OCI-LY1 (cell line): ENCODE measurements at regions not wholly inside any gene's neighbourhood (a gene's known extent, or its start where the extent isn't known, plus 50 kb on each side); places are given as distances from the start of the nearest gene placed in this dataset.

Experiments
- H2AFZ ChIP-seq: fragments of 200-600 bp; sonication (generic), shearing (Covaris generic); 2 replicates; pipeline ENCODE4 v1.6.0; 2014; ENCODE audit warnings: antibody characterized with exemption, mild to moderate bottlenecking, low read length
- H3F3A ChIP-seq: fragments of 200-600 bp; sonication (generic), shearing (Covaris generic); 2 replicates; pipeline ENCODE4 v1.6.0; 2014; ENCODE audit warnings: mild to moderate bottlenecking, antibody characterized with exemption, low read length, moderate library complexity; ENCODE audit not compliant: insufficient read depth
- H3K27ac ChIP-seq: fragments of 200-600 bp; sonication (generic); 2 replicates; pipeline ENCODE4 v1.5.1; 2014; ENCODE audit warnings: low read length, mixed run types, mild to moderate bottlenecking, low read depth; ENCODE audit not compliant: poor library complexity, severe bottlenecking
- H3K27me3 ChIP-seq: fragments of 200-600 bp; sonication (generic); 2 replicates; pipeline ENCODE4 v1.6.0; 2014; ENCODE audit warnings: antibody characterized with exemption, mild to moderate bottlenecking, low read length, moderate library complexity; ENCODE audit not compliant: insufficient read depth
- H3K36me3 ChIP-seq: fragments of 200-600 bp; sonication (generic); 2 replicates; pipeline ENCODE4 v1.6.1; 2014; ENCODE audit warnings: mild to moderate bottlenecking, antibody characterized with exemption, low read length, moderate library complexity, mixed read lengths; ENCODE audit not compliant: insufficient read depth
- H3K4me1 ChIP-seq: fragments of 200-600 bp; sonication (generic); 2 replicates; pipeline ENCODE4 v1.5.1; 2014; ENCODE audit warnings: mild to moderate bottlenecking, low read length, moderate library complexity; ENCODE audit not compliant: insufficient read depth, severe bottlenecking
- H3K4me2 ChIP-seq: fragments of 200-600 bp; sonication (generic), shearing (Covaris generic); 2 replicates; pipeline ENCODE4 v1.6.1; 2014; ENCODE audit warnings: low read length
- H3K4me3 ChIP-seq: fragments of 200-600 bp; sonication (generic); 2 replicates; pipeline ENCODE4 v1.5.1; 2014; ENCODE audit warnings: low read length, low read depth, mild to moderate bottlenecking, mixed read lengths; ENCODE audit not compliant: poor library complexity, severe bottlenecking
- H3K79me2 ChIP-seq: fragments of 200-600 bp; shearing (Covaris generic); 2 replicates; pipeline ENCODE4 v1.6.1; 2016; ENCODE audit warnings: mixed run types, low read length, mixed read lengths; ENCODE audit not compliant: insufficient read depth
- H3K9ac ChIP-seq: fragments of 200-600 bp; sonication (generic), shearing (Covaris generic); 2 replicates; pipeline ENCODE4 v1.6.1; 2014; ENCODE audit warnings: mild to moderate bottlenecking, low read length, mixed read lengths
- H3K9me2 ChIP-seq: fragments of 200-600 bp; sonication (generic), shearing (Covaris generic); 2 replicates; pipeline ENCODE4 v1.6.1; 2014; ENCODE audit warnings: low read depth, mild to moderate bottlenecking, low read length, mixed read lengths
- H3K9me3 ChIP-seq: fragments of 200-600 bp; shearing (Covaris generic); 2 replicates; pipeline ENCODE4 v1.6.1; 2014; ENCODE audit warnings: low read length, mixed read lengths
- H4K20me1 ChIP-seq: fragments of 200-600 bp; sonication (generic), shearing (Covaris generic); 2 replicates; pipeline ENCODE4 v1.6.0; 2016; ENCODE audit warnings: mild to moderate bottlenecking, low read length; ENCODE audit not compliant: insufficient read depth
- EZH2 ChIP-seq: fragments of 200-600 bp; sonication (generic), shearing (Covaris generic); IDR thresholded peaks from 2 replicates; pipeline ENCODE4 v1.8.0; 2017; ENCODE audit warnings: borderline replicate concordance, mixed run types, mild to moderate bottlenecking, antibody characterized with exemption, low read length, moderate library complexity, mixed read lengths
- TF ChIP-seq, protein P1 (sequence below): fragments of 200-600 bp; sonication (generic), shearing (Covaris generic); IDR thresholded peaks from 2 replicates; pipeline ENCODE4 v1.5.1; 2017; ENCODE audit warnings: mild to moderate bottlenecking, antibody characterized with exemption, low read length, moderate library complexity, mixed read lengths

DNA sequence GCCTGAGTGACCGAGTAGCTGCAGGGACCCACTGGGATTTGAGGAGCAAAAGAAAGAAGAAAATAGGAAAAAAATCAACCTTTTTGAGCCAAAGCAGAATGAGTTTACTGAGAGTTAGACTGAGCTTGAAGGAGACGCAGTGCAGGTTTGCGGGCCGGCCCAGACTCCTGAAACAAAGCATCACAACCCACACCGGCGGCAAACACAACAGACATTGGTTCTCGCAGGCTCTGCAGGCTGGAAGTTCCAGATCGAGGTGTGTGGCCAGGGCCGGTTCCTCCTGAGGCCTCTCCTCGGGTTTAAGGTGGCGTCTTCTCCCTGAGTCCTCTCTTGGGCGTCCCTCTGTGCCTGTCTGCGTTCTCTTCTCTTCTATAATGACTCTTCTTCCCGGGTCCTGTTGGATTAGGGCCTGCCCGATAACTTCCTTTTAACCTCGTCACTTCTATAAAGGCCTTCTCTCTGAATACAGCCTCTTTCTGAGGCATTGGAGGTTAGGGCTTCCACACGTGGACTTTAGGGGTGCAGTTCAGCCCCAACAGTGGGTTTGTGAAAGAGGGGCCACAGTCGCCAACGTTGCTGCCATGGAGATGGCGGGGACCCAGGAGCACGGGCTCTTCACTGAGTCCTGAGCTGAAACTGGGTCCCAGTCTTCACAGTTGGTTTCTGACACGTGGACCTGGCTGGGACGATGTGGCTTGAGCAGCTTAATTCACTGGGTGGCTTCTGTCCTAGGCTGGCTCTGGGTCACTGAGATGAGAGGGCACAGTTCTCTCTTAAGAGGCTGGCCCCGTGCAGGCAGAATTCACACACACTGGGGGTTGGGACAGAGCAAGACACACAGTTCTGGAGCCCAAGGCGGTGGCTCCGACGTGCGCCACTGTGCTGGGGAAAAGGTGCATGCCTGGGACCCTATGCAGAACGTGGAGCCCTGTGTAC lies 1047.7 kb downstream of the BRD1 start:
- no peak overlapping the region for H3K4me2 ChIP-seq
- no peak overlapping the region for H3K27ac ChIP-seq
- peaks cover 4% of the 10 kb centered on the region; the same call in 1 of the 2 replicates for H3K9me3 ChIP-seq
- no peaks in the 10 kb centered on the region for H3K9me2 ChIP-seq
- H3K36me3 ChIP-seq: no peaks in the 10 kb centered on the region; the same call in 1 of the 2 replicates
- no peaks in the 10 kb centered on the region for H3K79me2 ChIP-seq
- H3K9ac ChIP-seq: no peak overlapping the region
- H3K27me3 ChIP-seq: no peaks in the 10 kb centered on the region
- no peaks in the 10 kb centered on the region for H3K4me1 ChIP-seq
- no peaks in the 10 kb centered on the region for H4K20me1 ChIP-seq
- H3K4me3 ChIP-seq: no peak overlapping the region
- no peaks in the 10 kb centered on the region for H3F3A ChIP-seq
- H2AFZ ChIP-seq: no peak overlapping the region
- TF ChIP-seq EZH2: no peak
- TF ChIP-seq, protein P1, sequence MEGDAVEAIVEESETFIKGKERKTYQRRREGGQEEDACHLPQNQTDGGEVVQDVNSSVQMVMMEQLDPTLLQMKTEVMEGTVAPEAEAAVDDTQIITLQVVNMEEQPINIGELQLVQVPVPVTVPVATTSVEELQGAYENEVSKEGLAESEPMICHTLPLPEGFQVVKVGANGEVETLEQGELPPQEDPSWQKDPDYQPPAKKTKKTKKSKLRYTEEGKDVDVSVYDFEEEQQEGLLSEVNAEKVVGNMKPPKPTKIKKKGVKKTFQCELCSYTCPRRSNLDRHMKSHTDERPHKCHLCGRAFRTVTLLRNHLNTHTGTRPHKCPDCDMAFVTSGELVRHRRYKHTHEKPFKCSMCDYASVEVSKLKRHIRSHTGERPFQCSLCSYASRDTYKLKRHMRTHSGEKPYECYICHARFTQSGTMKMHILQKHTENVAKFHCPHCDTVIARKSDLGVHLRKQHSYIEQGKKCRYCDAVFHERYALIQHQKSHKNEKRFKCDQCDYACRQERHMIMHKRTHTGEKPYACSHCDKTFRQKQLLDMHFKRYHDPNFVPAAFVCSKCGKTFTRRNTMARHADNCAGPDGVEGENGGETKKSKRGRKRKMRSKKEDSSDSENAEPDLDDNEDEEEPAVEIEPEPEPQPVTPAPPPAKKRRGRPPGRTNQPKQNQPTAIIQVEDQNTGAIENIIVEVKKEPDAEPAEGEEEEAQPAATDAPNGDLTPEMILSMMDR: no peak

DNA sequence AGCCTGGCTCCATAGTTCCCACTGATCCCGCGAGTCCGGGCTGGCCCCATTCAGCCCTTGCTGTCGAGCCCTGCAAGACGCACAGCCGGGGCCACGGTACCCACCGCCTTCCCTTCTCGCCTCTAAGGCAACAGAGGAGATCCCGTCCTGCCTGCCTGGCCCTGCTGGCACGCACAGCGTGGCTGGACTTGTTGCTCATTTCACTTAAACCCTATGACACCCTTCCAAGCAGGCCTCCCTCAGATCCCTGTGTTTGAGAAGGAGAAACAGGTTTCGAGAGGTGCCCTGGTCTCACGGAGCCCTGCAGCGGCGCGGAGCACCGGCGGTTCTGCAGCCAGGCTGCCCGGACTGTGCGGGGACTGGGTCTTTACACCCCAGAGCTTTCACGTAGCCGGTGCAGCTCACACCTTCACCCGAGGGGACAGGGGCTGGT lies 1048.4 kb downstream of the BRD1 start:
- no peak overlapping the region for H3K4me3 ChIP-seq
- H3K9me2 ChIP-seq: no peaks in the 10 kb centered on the region
- no peaks in the 10 kb centered on the region for H3F3A ChIP-seq
- no peak overlapping the region for H3K27ac ChIP-seq
- TF ChIP-seq EZH2: no peak
- TF ChIP-seq, protein P1: no peak
- no peak overlapping the region for H2AFZ ChIP-seq
- H3K9ac ChIP-seq: no peak overlapping the region
- H3K27me3 ChIP-seq: no peaks in the 10 kb centered on the region
- no peaks in the 10 kb centered on the region for H3K4me1 ChIP-seq
- H4K20me1 ChIP-seq: no peaks in the 10 kb centered on the region
- H3K9me3 ChIP-seq: peaks cover 4% of the 10 kb centered on the region; the same call in 1 of the 2 replicates
- no peaks in the 10 kb centered on the region for H3K79me2 ChIP-seq
- no peaks in the 10 kb centered on the region; the same call in 1 of the 2 replicates for H3K36me3 ChIP-seq
- H3K4me2 ChIP-seq: no peak overlapping the region

DNA sequence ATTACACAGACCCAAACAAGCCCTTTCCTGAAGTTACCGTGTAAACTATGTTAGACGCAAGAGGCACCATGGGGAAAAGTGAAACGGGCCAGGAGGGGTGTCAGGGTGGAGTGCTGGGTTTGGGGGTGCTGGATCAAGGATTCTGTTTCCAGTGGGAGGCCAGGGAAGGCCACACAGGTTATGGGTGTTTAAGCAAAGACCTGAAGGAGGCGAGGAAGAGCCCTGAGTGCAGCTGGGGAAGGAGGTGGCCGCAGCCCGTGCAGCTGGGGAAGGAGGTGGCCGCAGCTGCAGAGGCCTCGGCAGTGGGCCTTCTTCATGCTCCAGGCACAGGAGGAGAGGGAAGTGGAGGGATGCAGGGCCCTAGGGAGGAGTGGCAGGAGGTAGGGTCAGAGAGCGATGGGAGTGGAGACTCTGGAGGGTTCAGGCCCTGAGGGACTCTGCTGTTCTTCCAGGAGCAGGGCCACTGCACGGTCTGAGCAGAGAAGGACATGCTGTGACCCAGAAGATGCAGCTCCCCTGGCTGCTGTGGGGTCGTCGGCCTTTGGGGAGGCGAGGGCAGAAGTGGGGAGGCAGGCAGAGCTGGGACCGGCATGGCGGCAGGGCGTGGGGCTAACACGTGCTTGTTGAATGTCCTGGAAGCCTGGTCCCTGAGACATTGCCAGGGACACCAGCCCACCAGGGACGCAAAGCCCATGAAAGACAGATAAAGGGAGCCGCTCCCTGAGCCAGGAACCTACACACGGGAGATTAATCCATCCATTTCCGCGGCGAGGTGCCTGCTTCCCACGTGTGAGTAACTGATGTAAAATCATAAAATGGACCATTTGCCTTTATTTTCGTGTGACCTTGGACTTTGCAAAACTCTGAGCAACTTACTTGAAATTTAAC lies 1049.1 kb downstream of the BRD1 start:
- Histone ChIP-seq H4K20me1 (no peaks in the 10 kb centered on the region), H3K9me2 (no peaks in the 10 kb centered on the region), H3K36me3 (no peaks in the 10 kb centered on the region; the same call in 1 of the 2 replicates), H3K79me2 (no peaks in the 10 kb centered on the region), H3K4me1 (no peaks in the 10 kb centered on the region), H3K9me3 (peaks cover 4% of the 10 kb centered on the region; the same call in 1 of the 2 replicates), H3K4me3 (no peak overlapping the region), H3K27me3 (no peaks in the 10 kb centered on the region), H3K27ac (no peak overlapping the region), H3K4me2 (no peak overlapping the region), H2AFZ (no peak overlapping the region), H3K9ac (no peak overlapping the region), H3F3A (no peaks in the 10 kb centered on the region)
- TF ChIP-seq EZH2: no peak
- TF ChIP-seq, protein P1: no peak
